Transverse colon (tissue), 4 donors: ENCODE measurements at regions not wholly inside any gene's neighbourhood (a gene's known extent, or its start where the extent isn't known, plus 50 kb on each side); places are given as distances from the start of the nearest gene placed in this dataset.

Experiments used
- EP300 ChIP-seq: sonication (generic); formaldehyde crosslinking; IDR thresholded peaks from one replicate; pipeline ENCODE4 v1.6.1; 2017; ENCODE audit warnings: antibody characterized with exemption, low read depth
- POLR2A ChIP-seq: fragments of 450-650 bp; IDR thresholded peaks from one replicate; pipeline ENCODE4 v1.6.1; 2016; ENCODE audit warnings: antibody characterized with exemption, mild to moderate bottlenecking, moderate library complexity
- POLR2AphosphoS5 ChIP-seq, 3 donors: sonication (generic); formaldehyde crosslinking; IDR thresholded peaks; one replicate each; pipeline ENCODE4 v1.6.1; 2016; ENCODE audit warnings: antibody characterized with exemption in 3 of 3
- TF ChIP-seq, protein P1 (sequence below), 5 experiments: fragments of 200-600 bp in 3 of 5; fragments of 450-650 bp in 2 of 5; sonication (generic) in 3 of 5; IDR thresholded peaks; 1 replicate in 2 of 5; 2 replicates in 3 of 5; pipeline ENCODE4 v1.5.1; 2016 to 2017; ENCODE audit warnings: antibody characterized with exemption in 5 of 5, inconsistent platforms in 3 of 5, mild to moderate bottlenecking in 2 of 5, moderate library complexity in 1 of 5

DNA sequence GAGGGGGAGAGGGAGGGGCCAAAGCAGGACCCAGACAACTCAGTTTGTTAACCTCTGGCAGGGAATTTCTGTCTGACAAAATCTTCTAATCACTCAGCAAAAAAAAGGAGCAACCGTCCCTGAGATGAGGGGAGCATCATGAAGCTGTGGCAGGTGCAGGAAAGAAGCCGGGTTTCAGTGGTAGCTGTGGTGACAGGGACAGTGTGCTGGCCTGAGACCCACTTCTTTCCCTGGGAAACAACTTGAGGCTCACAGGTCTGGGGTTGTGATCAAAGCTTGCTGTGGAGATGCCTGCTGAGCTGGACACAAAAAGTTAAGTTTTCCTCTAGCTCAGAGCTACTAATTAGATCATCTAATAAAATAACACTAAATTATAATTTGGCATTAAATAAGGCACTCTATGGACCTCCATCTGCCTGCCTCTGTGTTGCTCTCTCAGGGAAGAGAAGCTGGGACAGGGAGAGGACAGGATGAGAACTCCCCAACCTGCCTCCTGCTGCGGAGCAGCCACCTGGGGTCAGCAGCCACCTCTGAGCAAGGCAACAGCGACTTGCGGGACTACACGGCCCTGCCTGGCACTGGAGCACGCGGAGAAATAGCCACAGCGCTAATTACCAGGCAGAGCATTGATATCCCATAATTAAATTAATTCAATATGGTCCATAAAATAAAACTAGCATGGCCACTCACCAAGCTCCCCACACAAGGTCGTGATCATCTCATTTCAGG lies 104.6 kb upstream of the TEX51 start:
- TF ChIP-seq POLR2AphosphoS5 (IDR thresholded peaks at IDR 0.05) (no peak), POLR2A (no peak), EP300 (no peak)
- TF ChIP-seq, protein P1, sequence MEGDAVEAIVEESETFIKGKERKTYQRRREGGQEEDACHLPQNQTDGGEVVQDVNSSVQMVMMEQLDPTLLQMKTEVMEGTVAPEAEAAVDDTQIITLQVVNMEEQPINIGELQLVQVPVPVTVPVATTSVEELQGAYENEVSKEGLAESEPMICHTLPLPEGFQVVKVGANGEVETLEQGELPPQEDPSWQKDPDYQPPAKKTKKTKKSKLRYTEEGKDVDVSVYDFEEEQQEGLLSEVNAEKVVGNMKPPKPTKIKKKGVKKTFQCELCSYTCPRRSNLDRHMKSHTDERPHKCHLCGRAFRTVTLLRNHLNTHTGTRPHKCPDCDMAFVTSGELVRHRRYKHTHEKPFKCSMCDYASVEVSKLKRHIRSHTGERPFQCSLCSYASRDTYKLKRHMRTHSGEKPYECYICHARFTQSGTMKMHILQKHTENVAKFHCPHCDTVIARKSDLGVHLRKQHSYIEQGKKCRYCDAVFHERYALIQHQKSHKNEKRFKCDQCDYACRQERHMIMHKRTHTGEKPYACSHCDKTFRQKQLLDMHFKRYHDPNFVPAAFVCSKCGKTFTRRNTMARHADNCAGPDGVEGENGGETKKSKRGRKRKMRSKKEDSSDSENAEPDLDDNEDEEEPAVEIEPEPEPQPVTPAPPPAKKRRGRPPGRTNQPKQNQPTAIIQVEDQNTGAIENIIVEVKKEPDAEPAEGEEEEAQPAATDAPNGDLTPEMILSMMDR (IDR thresholded peaks at IDR 0.05): no peak
